H1 (cell line): ENCODE measurements at regions not wholly inside any gene's neighbourhood (a gene's known extent, or its start where the extent isn't known, plus 50 kb on each side); places are given as distances from the start of the nearest gene placed in this dataset.

Experiments used
- CTCF ChIA-PET: fragments of 300-600 bp; sonication (Branson Sonifier 250); formaldehyde crosslinking; loops from one replicate; lab custom pipeline; 2021; ENCODE audit not compliant: partially characterized antibody; lab: Charles Lee
- POLR2A ChIA-PET: fragments of 300-600 bp; sonication (Branson Sonifier 250); formaldehyde crosslinking; loops from one replicate; lab custom pipeline; 2021; ENCODE audit warnings: inconsistent platforms; ENCODE audit not compliant: partially characterized antibody; lab: Charles Lee
- DNase-seq, 2 experiments: peaks; one replicate each; pipeline versions ENCODE4 v3.0.0 to v3.0.0-alpha.2; 2010 to 2022; ENCODE audit warnings: low spot score in 2 of 2, low read depth in 1 of 2, mixed read lengths in 1 of 2
- FAIRE-seq: peaks from 2 replicates; lab custom pipeline; 2011; peaks lifted over from hg19 to GRCh38; lab: Jason Lieb, UNC
- H2AFZ ChIP-seq: 2 replicates; pipeline ENCODE4 v1.8.1; 2012; ENCODE audit warnings: low read length, inconsistent platforms
- H2AK5ac ChIP-seq: 2 replicates; pipeline ENCODE4 v1.6.1; 2013; ENCODE audit warnings: low read depth, low read length
- H2BK120ac ChIP-seq: replicated peaks from 2 replicates; pipeline ENCODE3; 2013; ENCODE audit warnings: low read depth, low read length, inconsistent platforms
- H2BK12ac ChIP-seq: 2 replicates; pipeline ENCODE4 v1.6.1; 2013; ENCODE audit warnings: low read depth, low read length
- H2BK15ac ChIP-seq: 2 replicates; pipeline ENCODE4 v1.6.1; 2013; ENCODE audit warnings: low read length
- H2BK20ac ChIP-seq: 2 replicates; pipeline ENCODE4 v1.6.1; 2013; ENCODE audit warnings: low read length
- H2BK5ac ChIP-seq: 2 replicates; pipeline ENCODE4 v1.6.1; 2013; ENCODE audit warnings: low read depth, low read length
- H3K14ac ChIP-seq: 2 replicates; pipeline ENCODE4 v1.6.1; 2013; ENCODE audit warnings: inconsistent platforms; ENCODE audit not compliant: insufficient read length
- H3K18ac ChIP-seq: 2 replicates; pipeline ENCODE4 v1.6.1; 2013; ENCODE audit warnings: low read length; ENCODE audit errors: extremely low read depth
- H3K23ac ChIP-seq: 2 replicates; pipeline ENCODE4 v1.6.1; 2013; ENCODE audit warnings: inconsistent platforms; ENCODE audit not compliant: insufficient read length
- H3K23me2 ChIP-seq: 2 replicates; pipeline ENCODE4 v1.6.1; 2013; ENCODE audit warnings: low read depth, low read length
- H3K27ac ChIP-seq: 2 replicates; pipeline ENCODE4 v1.6.1; 2011; ENCODE audit warnings: low read depth, low read length, inconsistent platforms
- H3K27me3 ChIP-seq, 4 experiments: replicated peaks in 1 of 4; 1 replicate in 1 of 4; 2 replicates in 3 of 4; pipeline versions ENCODE4 v1.6.1 to v1.8.1; 2011 to 2013; ENCODE audit warnings: low read length in 3 of 4, mild to moderate bottlenecking in 3 of 4, inconsistent platforms in 2 of 4, mixed read lengths in 2 of 4, moderate library complexity in 1 of 4; ENCODE audit not compliant: control insufficient read depth in 3 of 4, insufficient read depth in 3 of 4; ENCODE audit errors: extremely low read depth in 1 of 4
- H3K36me3 ChIP-seq, 4 experiments: 2 replicates each; pipeline versions ENCODE4 v1.6.1 to v1.8.1; 2011 to 2013; ENCODE audit warnings: mild to moderate bottlenecking in 4 of 4, low read length in 3 of 4, moderate library complexity in 2 of 4, control low read depth in 1 of 4, inconsistent platforms in 1 of 4; ENCODE audit not compliant: insufficient read depth in 4 of 4, control insufficient read depth in 2 of 4
- H3K4ac ChIP-seq: replicated peaks from 2 replicates; pipeline ENCODE3; 2013; ENCODE audit warnings: low read length, low read depth, mixed read lengths, inconsistent platforms; ENCODE audit not compliant: insufficient read length
- H3K4me1 ChIP-seq, 4 experiments: replicated peaks in 1 of 4; 1 replicate in 1 of 4; 2 replicates in 3 of 4; pipeline versions ENCODE4 v1.6.1 to v1.8.1; 2011 to 2013; ENCODE audit warnings: low read length in 3 of 4, inconsistent platforms in 2 of 4, mixed read lengths in 1 of 4; ENCODE audit not compliant: insufficient read depth in 4 of 4, control insufficient read depth in 3 of 4
- H3K4me2 ChIP-seq, 2 experiments: 2 replicates each; pipeline versions ENCODE4 v1.6.1 to v1.8.1; 2011 to 2013; ENCODE audit warnings: low read depth in 2 of 2, low read length in 2 of 2, control low read depth in 1 of 2, inconsistent platforms in 1 of 2, mild to moderate bottlenecking in 1 of 2; ENCODE audit not compliant: insufficient read depth in 1 of 2
- H3K4me3 ChIP-seq, 4 experiments: fragments of 200-600, 300-600 bp in 1 of 4; sonication (generic), shearing (Covaris generic), sonication (Bioruptor Twin) in 1 of 4; 2 replicates each; pipeline versions ENCODE4 v1.5.1 to v1.8.1; 2011 to 2016; ENCODE audit warnings: low read length in 4 of 4, low read depth in 3 of 4, control low read depth in 2 of 4, inconsistent platforms in 2 of 4, mild to moderate bottlenecking in 2 of 4, mixed read lengths in 1 of 4, moderate library complexity in 1 of 4; ENCODE audit not compliant: insufficient read depth in 2 of 4; ENCODE audit errors: extremely low read depth in 1 of 4
- H3K56ac ChIP-seq: replicated peaks from 2 replicates; pipeline ENCODE3; 2013; ENCODE audit warnings: low read depth, mild to moderate bottlenecking, mixed read lengths, low read length, inconsistent platforms; ENCODE audit not compliant: insufficient read length
- H3K79me1 ChIP-seq: 2 replicates; pipeline ENCODE4 v1.6.1; 2013; ENCODE audit warnings: low read depth, low read length, control low read depth
- H3K79me2 ChIP-seq, 2 experiments: 2 replicates each; pipeline versions ENCODE4 v1.6.1 to v1.8.1; 2012 to 2013; ENCODE audit warnings: low read length in 2 of 2, mild to moderate bottlenecking in 2 of 2, inconsistent platforms in 1 of 2; ENCODE audit not compliant: insufficient read depth in 2 of 2, control insufficient read depth in 1 of 2
- H3K9ac ChIP-seq, 4 experiments: replicated peaks in 1 of 4; 1 replicate in 1 of 4; 2 replicates in 3 of 4; pipeline versions ENCODE4 v1.6.1 to v1.8.1; 2011 to 2013; ENCODE audit warnings: low read depth in 3 of 4, low read length in 3 of 4, control low read depth in 2 of 4, mild to moderate bottlenecking in 2 of 4, moderate library complexity in 2 of 4, inconsistent platforms in 1 of 4; ENCODE audit errors: extremely low read depth in 1 of 4
- H3K9me3 ChIP-seq, 2 experiments: 2 replicates each; pipeline versions ENCODE4 v1.6.1 to v1.8.1; 2012 to 2013; ENCODE audit warnings: mild to moderate bottlenecking in 2 of 2, moderate library complexity in 2 of 2, control low read depth in 1 of 2, inconsistent platforms in 1 of 2, low read depth in 1 of 2, low read length in 1 of 2, mixed read lengths in 1 of 2; ENCODE audit not compliant: insufficient read depth in 2 of 2
- H4K20me1 ChIP-seq, 2 experiments: replicated peaks in 1 of 2; 2 replicates each; pipeline versions ENCODE3 to v1.8.1; 2011 to 2013; ENCODE audit warnings: inconsistent platforms in 2 of 2, low read length in 2 of 2, mild to moderate bottlenecking in 1 of 2; ENCODE audit not compliant: insufficient read depth in 2 of 2, control insufficient read depth in 1 of 2
- H4K5ac ChIP-seq: 2 replicates; pipeline ENCODE4 v1.6.1; 2013; ENCODE audit warnings: low read length, low read depth, mixed read lengths, inconsistent platforms; ENCODE audit not compliant: insufficient read length
- H4K8ac ChIP-seq: 2 replicates; pipeline ENCODE4 v1.8.0; 2013; ENCODE audit warnings: mild to moderate bottlenecking, moderate library complexity, low read length, inconsistent platforms; ENCODE audit not compliant: insufficient read depth; ENCODE audit errors: extremely low read depth
- H4K91ac ChIP-seq: replicated peaks from 2 replicates; pipeline ENCODE3; 2013; ENCODE audit warnings: low read length, mixed read lengths, inconsistent platforms; ENCODE audit not compliant: insufficient read length
- CHD1 ChIP-seq: IDR thresholded peaks from 2 replicates; pipeline ENCODE4 v1.6.1; 2012; ENCODE audit warnings: low read depth, low read length, improper control_type of control experiment
- GTF2F1 ChIP-seq: IDR thresholded peaks from 2 replicates; pipeline ENCODE4 v1.6.1; 2012; ENCODE audit warnings: low read depth, low read length, improper control_type of control experiment, borderline replicate concordance
- MAFK ChIP-seq: IDR thresholded peaks from 2 replicates; pipeline ENCODE4 v1.6.1; 2012; ENCODE audit warnings: low read depth, mild to moderate bottlenecking, improper control_type of control experiment, low read length
- RNF2 ChIP-seq: fragments of 200-900, 300-1000 bp; sonication (generic); IDR thresholded peaks from 2 replicates; pipeline ENCODE4 v1.7.1; 2016; ENCODE audit warnings: borderline replicate concordance, low read depth, mild to moderate bottlenecking, antibody characterized with exemption, low read length; ENCODE audit not compliant: poor library complexity, severe bottlenecking; ENCODE audit errors: missing control alignments
- SP2 ChIP-seq: IDR thresholded peaks from 2 replicates; pipeline ENCODE4 v1.6.1; 2012; ENCODE audit warnings: mild to moderate bottlenecking, low read length, inconsistent platforms
- WGBS, 2 experiments: shearing (Covaris generic) in 1 of 2; methylation state at CpG; one replicate each; pipeline versions ENCODE4 v1.1.6 to v1.1.7; 2013 to 2015; ENCODE audit warnings: low lambda C conversion rate in 2 of 2, mixed read lengths in 2 of 2, inconsistent platforms in 1 of 2, low coverage in 1 of 2, missing lambda C conversion rate in 1 of 2; ENCODE audit not compliant: insufficient replicate concordance in 2 of 2, insufficient coverage in 1 of 2, insufficient read length in 1 of 2; ENCODE audit errors: extremely low coverage in 1 of 2, missing lambda C conversion rate in 1 of 2; 5-methylcytosine and 5-hydroxymethylcytosine counted together

DNA sequence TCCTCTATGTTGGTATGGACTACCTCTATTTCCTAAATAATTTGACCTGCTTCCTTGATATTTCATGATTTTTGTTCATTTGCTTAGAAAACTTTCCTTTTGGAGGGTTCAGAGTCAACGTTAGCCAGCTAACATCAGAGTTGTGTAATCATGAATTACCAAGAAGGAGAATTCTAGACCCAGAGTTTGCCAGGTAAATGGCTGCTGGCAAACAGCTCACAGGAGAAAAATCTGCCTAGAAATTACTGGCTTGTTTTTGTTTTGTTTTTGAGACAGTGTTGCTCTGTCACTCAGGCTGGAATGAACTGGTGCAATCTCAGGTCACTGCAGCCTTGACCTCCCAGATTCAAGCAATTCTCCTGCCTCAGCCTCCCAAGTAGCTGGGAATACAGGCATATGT is 111.4 kb upstream of the SALL1 start:
- Histone ChIP-seq H2BK5ac (no peak overlapping the region), H3K36me3 (peaks cover 0 to 2% (median 0%) of the 10 kb centered on the region in 4 experiments; a peak in 1 of 8 replicates), H4K5ac (no peak overlapping the region), H3K14ac (no peak overlapping the region), H3K56ac (no peak overlapping the region), H3K9ac (no peak overlapping the region), H3K23ac (no peak overlapping the region), H3K9me3 (peaks cover 8 to 9% of the 10 kb centered on the region in 2 experiments; a peak in 2 of 4 replicates), H3K4me3 (no peak overlapping the region), H3K79me2 (no peaks in the 10 kb centered on the region), H3K4ac (no peak overlapping the region), H2BK12ac (no peak overlapping the region), H2AK5ac (no peak overlapping the region), H4K20me1 (no peaks in the 10 kb centered on the region), H3K18ac (no peak overlapping the region), H2BK20ac (no peak overlapping the region), H3K79me1 (no peaks in the 10 kb centered on the region), H3K27me3 (no peaks in the 10 kb centered on the region), H2AFZ (no peak overlapping the region), H3K23me2 (no peaks in the 10 kb centered on the region), H3K4me1 (no peaks in the 10 kb centered on the region; a peak in 1 of 7 replicates), H3K4me2 (no peak overlapping the region), H3K27ac (no peak overlapping the region), H4K91ac (no peak overlapping the region), H2BK120ac (no peak overlapping the region), H4K8ac (no peak overlapping the region), H2BK15ac (no peak overlapping the region)
- DNase-seq (no peak), FAIRE-seq (no peak)
- ChIA-PET POLR2A (no interaction called here), CTCF (no interaction called here)
- 94% methylated on average over 1 of the region's 1 CpG; no CpG with 5 or more reads in 1 of the 2 experiments for WGBS, 2 experiments
- TF ChIP-seq MAFK (no peak), SP2 (no peak), RNF2 (no peak), CHD1 (no peak), GTF2F1 (no peak)
